H7 (cell line): ENCODE measurements at regions not wholly inside any gene's neighbourhood (a gene's known extent, or its start where the extent isn't known, plus 50 kb on each side); places are given as distances from the start of the nearest gene placed in this dataset.

ENCODE experiments used
- DNase-seq: peaks from one replicate; pipeline ENCODE4 v3.0.0; 2012
- H3K27me3 ChIP-seq: 2 replicates; pipeline ENCODE4 v1.6.0; 2011; ENCODE audit warnings: mild to moderate bottlenecking, low read length; ENCODE audit not compliant: control insufficient read depth, insufficient read depth
- H3K36me3 ChIP-seq: replicated peaks from 2 replicates; pipeline ENCODE4 v1.5.1; 2011; ENCODE audit warnings: low read length; ENCODE audit not compliant: control insufficient read depth, insufficient read depth
- H3K4me3 ChIP-seq: 2 replicates; pipeline ENCODE4 v1.5.1; 2011; ENCODE audit warnings: low read depth, mild to moderate bottlenecking, control low read depth, low read length, moderate library complexity; ENCODE audit not compliant: insufficient read depth

DNA sequence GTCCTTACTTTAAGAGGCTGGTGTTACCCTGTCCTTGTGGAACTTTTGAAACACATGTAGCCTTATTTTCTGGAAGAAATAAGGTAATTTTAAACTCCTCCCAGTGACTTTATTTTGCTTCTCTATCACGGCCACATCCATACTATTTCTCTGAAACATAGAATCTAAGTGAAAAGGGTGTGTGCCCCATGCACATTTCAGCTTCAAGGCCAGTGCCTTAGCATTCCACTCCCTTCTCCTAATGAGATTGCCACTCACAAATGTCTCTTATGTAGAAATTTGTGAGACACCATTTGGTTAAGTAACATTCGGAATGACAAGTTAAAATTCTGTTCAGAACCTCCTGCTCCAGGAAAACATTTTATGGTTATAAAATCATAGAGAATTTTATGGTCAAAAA is 562.7 kb downstream of the TUSC7 start:
- no peaks in the 10 kb centered on the region for H3K27me3 ChIP-seq
- no peak for DNase-seq

DNA sequence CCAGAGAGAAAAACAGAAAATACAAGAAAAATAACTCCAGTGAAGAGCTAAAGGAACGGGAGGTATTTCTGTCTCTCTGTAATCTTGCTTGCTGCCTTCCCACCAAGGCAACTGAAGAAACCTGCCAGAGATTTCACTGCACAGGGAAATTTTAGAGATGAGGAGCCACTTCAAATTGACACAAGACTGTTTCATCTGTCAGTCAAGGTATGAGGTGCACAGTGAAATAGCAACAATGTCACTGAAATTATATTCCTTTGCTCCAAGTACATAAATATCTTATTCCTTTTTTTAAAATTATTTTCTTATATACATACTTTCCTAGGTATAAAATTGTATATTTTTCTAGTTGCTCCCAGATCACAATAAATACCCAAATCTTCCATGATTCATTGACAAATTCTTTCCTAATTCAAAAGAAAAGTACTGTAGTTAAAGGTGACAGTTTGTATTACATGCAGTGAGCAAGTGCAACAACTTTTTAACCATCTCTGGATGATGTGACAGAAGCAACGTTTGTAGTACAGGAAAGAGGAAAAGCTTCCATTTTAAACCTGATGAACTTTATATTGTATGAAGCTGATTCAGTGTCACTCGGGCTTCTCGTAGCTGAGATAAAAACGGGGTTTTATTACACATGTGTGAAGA is 563.4 kb downstream of the TUSC7 start:
- Histone ChIP-seq H3K36me3 (no peaks in the 10 kb centered on the region), H3K27me3 (no peaks in the 10 kb centered on the region), H3K4me3 (no peak overlapping the region)
- DNase-seq = no peak

More for the DNA sequence above, 562.7 kb downstream of the TUSC7 start:
- H3K4me3 ChIP-seq = no peak overlapping the region
- H3K36me3 ChIP-seq = no peaks in the 10 kb centered on the region

DNA sequence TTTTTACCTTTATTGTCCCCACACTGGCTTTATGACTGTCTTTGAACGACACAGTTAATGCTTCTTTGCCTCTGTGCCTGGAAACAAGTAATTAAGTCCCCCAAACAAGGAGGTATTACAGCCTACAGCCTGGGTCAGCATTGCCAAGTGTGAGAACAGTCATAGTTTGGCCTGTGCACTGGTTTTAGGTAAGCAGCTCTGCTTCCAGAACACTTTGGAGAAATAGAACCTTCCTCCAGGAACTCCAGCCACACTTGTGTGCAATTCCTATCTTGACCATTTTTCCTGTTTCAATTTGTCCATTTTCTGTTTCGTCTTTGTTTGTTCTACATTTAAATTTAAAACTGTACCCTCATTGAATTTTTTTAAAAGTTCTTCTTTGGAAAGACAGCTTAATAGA is 568.2 kb downstream of the TUSC7 start:
- Histone ChIP-seq H3K27me3 (no peaks in the 10 kb centered on the region), H3K36me3 (no peaks in the 10 kb centered on the region), H3K4me3 (no peak overlapping the region)
- no peak for DNase-seq

DNA sequence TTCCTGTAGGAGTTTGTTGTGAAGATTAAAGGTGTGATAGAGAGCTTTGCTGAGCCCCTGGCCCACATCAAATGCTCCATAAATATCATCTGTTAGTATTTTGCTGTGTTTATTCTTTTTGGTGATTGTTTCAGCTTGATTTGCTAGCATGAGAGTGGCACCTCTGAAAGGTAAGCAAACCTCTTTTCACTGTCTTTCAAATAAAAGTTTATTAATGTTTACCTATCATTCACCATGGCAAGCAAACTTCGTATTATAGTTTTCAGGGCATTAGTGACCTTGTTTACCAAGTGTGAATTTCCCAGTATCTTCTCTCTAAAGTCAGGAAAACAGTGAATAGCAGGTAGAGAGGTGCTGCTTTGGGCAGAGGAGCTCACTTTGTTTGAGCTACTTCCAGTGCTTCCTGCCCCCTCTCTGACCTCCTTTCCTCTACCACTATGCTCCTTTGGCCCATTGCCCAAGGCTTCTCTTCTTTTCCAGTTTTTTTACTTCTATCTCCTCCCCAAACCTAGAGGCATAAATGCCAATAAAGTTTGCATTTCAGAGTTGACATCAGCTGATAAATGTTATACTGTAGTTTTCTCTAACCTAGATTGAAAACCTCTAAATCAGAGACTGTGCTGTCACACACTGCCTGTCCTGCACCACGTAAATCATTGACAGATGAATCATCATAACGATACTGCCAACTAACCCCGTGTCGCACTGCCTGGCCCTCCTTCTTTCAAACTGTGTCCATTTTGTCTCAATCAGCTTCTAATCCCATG is 569.0 kb downstream of the TUSC7 start:
- Histone ChIP-seq H3K27me3 (no peaks in the 10 kb centered on the region), H3K36me3 (no peaks in the 10 kb centered on the region), H3K4me3 (no peak overlapping the region)
- DNase-seq = no peak

DNA sequence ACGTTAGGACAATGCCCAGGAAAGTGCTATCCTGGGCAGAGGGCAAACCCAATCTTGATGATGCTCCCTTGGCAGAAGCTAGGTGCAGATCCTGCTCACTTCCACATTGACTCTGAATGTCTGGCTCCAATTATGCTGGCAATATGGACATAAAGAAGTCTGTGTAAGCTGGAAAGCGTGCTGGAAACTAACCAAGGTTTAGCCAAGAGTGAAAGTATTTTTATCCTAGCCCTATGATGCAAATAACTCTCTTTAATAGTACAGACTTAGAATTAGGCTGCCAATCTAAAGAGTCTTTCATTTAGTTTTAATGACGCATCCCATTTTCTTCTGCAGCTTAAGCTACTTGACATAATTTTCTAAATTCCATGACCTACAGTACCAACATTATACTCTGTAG is 571.8 kb downstream of the TUSC7 start:
- Histone ChIP-seq H3K27me3 (no peaks in the 10 kb centered on the region), H3K4me3 (no peak overlapping the region), H3K36me3 (no peaks in the 10 kb centered on the region)
- DNase-seq = no peak

DNA sequence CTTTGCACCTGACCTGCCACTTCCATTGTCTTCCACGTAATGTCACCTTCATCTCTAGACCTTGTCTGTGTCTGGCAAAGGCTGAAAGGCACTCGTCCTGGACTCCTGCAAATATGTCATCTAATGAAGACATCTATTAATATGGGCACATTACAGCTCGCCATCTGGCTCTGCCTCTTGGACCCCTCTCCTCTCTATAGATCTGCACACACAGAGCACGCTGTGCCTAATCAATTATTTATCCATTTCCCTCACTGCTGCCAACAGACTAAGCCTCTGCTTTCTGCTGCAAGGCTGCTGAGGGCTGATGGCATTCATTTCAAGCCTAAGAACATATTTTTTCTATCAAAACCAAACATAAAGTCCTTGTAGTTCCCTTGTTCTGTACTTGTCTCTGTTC is 573.0 kb downstream of the TUSC7 start:
- Histone ChIP-seq H3K27me3 (no peaks in the 10 kb centered on the region), H3K4me3 (no peak overlapping the region), H3K36me3 (no peaks in the 10 kb centered on the region)
- no peak for DNase-seq

DNA sequence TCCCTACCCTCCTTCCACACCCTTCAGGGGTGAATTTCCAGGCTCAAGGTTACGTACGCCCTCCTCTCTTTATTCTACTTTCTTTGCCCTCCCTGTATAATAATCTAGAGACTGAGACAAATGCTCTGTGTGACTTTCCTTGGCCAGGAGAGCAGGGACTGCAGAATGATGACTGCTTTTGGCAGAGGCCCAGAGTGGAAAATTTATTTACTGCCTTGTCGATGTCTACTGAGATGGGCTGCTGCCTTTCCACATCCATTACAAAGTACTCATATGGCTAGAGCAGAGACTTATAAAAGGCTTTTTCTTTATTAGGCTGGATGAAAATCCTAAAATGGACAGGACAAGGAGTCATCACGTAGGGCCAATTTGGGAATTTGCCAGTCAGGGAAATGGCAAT is 576.2 kb downstream of the TUSC7 start:
- Histone ChIP-seq H3K27me3 (no peaks in the 10 kb centered on the region), H3K4me3 (no peak overlapping the region), H3K36me3 (no peaks in the 10 kb centered on the region)
- DNase-seq = no peak

DNA sequence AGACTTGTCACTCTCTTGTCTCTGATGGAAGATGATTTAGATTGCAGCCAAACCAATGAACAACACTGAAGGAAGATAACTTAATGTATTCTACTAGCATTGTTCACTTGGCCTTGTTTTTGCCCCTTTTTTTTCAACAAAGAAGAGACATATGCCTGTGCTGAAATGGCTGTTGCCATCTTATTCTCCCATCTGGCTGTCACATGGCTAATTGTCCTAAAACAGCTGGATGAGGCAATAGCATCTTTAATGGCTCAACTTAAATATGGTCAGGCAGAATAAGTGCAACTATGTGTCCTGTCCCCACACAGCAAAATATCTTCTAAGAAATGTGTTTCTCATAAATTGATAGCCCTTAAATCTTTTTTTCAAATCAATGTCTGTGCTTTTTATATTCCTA is 576.9 kb downstream of the TUSC7 start:
- no peak overlapping the region for H3K4me3 ChIP-seq
- H3K27me3 ChIP-seq = no peaks in the 10 kb centered on the region
- no peaks in the 10 kb centered on the region for H3K36me3 ChIP-seq
- DNase-seq = no peak

DNA sequence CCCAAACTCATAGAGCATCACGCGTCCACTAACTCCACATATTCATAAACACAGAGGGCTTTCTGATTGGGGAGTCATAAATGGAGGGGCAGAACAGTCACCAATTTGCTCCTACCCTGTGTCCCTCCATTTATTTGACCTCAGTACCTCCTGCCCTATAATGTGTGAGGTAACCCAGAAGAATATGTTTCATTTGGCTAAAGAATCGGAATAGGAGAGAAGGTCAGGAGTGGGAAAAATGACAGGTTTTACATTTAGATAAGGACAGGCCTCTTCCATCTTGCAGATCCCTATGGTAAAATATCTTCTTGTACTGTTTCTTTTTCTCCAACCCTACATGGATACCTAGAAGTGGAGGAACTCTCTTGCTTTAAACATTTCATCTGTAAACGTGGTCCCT is 578.0 kb downstream of the TUSC7 start:
- DNase-seq = no peak
- Histone ChIP-seq H3K27me3 (no peaks in the 10 kb centered on the region), H3K4me3 (no peak overlapping the region), H3K36me3 (no peaks in the 10 kb centered on the region)

DNA sequence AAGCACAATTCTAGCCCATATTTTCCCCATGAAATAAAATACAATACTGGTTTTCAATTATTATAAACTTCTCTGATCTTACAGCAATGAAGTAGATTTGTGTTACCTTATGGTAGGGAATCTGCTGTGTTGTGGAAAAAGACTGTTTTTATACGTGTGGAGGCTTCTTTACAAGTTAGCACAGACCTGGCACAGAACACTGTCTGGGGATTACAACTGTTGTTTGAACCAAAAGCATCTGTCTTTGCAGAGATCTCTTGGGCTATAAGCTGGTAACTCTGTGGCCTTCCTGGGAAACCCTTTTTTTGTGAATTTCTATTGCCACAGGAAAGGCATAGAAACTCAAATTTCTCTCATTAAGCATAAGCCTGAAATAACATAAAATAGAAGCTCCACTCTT is 581.9 kb downstream of the TUSC7 start:
- no peak for DNase-seq
- Histone ChIP-seq H3K36me3 (no peaks in the 10 kb centered on the region), H3K27me3 (no peaks in the 10 kb centered on the region), H3K4me3 (no peak overlapping the region)

DNA sequence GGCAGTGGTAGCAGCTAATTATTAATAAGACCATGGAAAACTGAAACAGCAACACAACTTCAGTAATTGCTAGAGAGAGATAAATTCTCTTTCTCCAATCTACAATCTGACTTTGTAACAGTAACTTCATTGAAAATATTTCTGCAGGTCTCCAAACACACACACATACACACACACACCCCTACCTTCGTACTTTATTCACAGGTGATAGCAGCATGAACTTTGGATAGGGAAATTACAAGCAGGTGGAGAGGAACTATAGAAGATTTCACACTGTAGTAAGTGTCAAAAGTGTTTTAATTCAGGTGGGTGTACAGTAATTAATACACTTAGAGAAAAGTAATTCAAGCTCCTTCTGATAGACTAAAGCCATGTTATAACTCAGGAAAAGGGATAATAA is 587.5 kb downstream of the TUSC7 start:
- H3K36me3 ChIP-seq = no peaks in the 10 kb centered on the region
- no peak overlapping the region for H3K4me3 ChIP-seq
- no peaks in the 10 kb centered on the region for H3K27me3 ChIP-seq
- DNase-seq = no peak

DNA sequence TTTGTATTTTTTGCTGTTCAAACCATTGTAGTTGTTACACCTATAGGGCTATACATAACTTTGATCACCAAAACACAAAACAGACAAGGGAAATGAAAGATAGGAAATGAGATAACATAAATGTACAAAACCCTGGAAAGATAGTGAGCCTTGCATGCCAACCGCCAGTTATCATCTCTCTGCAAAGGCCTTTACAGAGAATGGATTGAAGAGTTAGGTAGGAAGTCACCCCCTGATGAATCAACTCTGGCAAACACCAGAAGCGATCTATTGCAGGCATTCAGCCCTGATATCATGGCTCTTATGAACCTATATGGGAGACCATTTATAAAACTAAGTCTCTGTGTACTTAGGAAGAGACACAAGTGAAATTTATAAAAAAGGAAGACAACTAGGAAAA is 588.0 kb downstream of the TUSC7 start:
- Histone ChIP-seq H3K36me3 (no peaks in the 10 kb centered on the region), H3K4me3 (no peak overlapping the region), H3K27me3 (no peaks in the 10 kb centered on the region)
- DNase-seq = no peak

DNA sequence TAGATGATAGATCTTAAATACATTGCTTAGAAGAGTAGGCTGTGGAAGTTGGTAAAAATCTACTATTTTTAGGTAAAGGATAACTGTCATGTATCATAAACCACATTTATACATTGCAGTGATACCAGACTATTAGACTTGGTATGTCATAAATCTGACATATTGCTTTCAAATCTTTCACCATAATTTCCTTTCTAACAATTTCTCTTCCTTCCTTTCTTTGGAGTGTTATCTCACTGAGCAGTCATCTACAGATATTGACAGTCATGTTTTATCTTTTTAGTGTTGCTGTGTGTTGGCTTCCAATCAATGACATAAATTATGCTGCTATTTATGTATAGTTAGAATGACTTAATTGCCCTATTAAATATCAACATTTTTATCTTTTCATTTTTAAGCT is 588.7 kb downstream of the TUSC7 start:
- no peaks in the 10 kb centered on the region for H3K27me3 ChIP-seq
- no peak for DNase-seq
- no peak overlapping the region for H3K4me3 ChIP-seq
- no peaks in the 10 kb centered on the region for H3K36me3 ChIP-seq

DNA sequence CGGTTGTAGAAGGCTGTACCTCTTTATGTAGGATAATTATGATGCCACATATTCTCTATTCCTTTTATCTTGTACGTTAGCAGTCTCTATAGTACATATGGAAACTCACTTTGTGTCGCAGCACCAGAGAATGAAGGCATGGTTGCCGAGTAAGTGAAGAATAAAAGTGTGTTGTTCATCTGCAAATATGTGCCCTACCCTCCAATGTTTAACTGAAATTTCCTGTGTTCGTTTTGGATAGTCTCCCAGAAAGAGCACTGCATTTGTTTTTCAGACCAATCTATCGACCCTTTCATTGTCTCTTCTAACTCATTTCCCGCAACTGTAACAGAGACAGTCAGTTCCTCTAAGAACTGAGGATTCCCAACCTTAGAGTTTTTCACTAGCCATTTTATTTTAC is 592.8 kb downstream of the TUSC7 start:
- H3K27me3 ChIP-seq = no peaks in the 10 kb centered on the region
- no peak for DNase-seq
- H3K36me3 ChIP-seq = no peaks in the 10 kb centered on the region
- no peak overlapping the region for H3K4me3 ChIP-seq

DNA sequence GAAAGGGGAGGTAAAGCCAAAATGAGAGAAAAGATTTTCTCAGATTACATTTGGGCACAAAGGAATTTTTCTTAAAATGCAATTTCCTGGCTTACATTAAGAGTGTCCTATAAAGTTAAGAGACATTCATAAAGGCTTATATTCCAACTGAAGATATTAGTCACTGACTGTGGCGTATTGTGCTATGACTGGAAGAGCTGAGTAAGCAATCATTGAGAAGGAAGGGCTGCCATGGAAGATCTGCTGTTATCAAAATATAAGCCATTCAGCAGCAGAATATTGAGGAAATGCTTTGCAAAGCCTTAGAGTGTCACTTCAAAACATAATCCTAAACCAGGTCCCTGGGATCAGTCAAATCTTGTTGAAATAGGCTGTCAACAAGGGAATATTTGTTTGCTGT is 593.9 kb downstream of the TUSC7 start:
- Histone ChIP-seq H3K36me3 (no peaks in the 10 kb centered on the region), H3K27me3 (no peaks in the 10 kb centered on the region), H3K4me3 (no peak overlapping the region)
- no peak for DNase-seq
